IMR-90 (cell line): ENCODE measurements at regions not wholly inside any gene's neighbourhood (a gene's known extent, or its start where the extent isn't known, plus 50 kb on each side); places are given as distances from the start of the nearest gene placed in this dataset.

ENCODE experiments used
- BHLHE40 ChIP-seq: fragments of 150-350 bp; IDR thresholded peaks from 2 replicates; pipeline ENCODE4 v1.6.1; 2016; ENCODE audit warnings: mild to moderate bottlenecking, low read depth, low read length
- CHD1 ChIP-seq: IDR thresholded peaks from 2 replicates; pipeline ENCODE4 v1.6.1; 2012; ENCODE audit warnings: low read depth, low read length, improper control_type of control experiment
- CTCF ChIP-seq: conservative IDR thresholded peaks from 2 replicates; pipeline ENCODE4 v1.5.1; 2012; ENCODE audit warnings: mild to moderate bottlenecking, low read depth, low read length, improper control_type of control experiment
- ELK1 ChIP-seq: fragments of 150-350 bp; IDR thresholded peaks from 2 replicates; pipeline ENCODE4 v1.6.1; 2016; ENCODE audit warnings: low read depth, mild to moderate bottlenecking, low read length, moderate library complexity, borderline replicate concordance
- NFE2L2 ChIP-seq: fragments of 150-350 bp; IDR thresholded peaks from 2 replicates; pipeline ENCODE4 v1.6.1; 2016; ENCODE audit warnings: low read depth, mild to moderate bottlenecking, low read length
- POLR2A ChIP-seq: IDR thresholded peaks from 2 replicates; pipeline ENCODE4 v1.6.1; 2012; ENCODE audit warnings: mild to moderate bottlenecking, low read depth, low read length
- RCOR1 ChIP-seq: IDR thresholded peaks from 2 replicates; pipeline ENCODE4 v1.6.1; 2012; ENCODE audit warnings: mild to moderate bottlenecking, low read length, improper control_type of control experiment; ENCODE audit not compliant: insufficient replicate concordance
- RFX5 ChIP-seq: IDR thresholded peaks from 2 replicates; pipeline ENCODE4 v1.8.0; 2012; ENCODE audit warnings: low read depth, mild to moderate bottlenecking, low read length, moderate library complexity
- SMC3 ChIP-seq: fragments of 150-350 bp; IDR thresholded peaks from 2 replicates; pipeline ENCODE4 v1.6.1; 2016; ENCODE audit warnings: low read depth, mild to moderate bottlenecking, antibody characterized with exemption, low read length, moderate library complexity
- USF2 ChIP-seq: fragments of 150-350 bp; IDR thresholded peaks from 2 replicates; pipeline ENCODE4 v1.6.1; 2017; ENCODE audit warnings: mild to moderate bottlenecking, antibody characterized with exemption, low read length, low read depth

GRCh38 chrX:42151808-42152207 is 228.5 kb upstream of the CASK start:
- TF ChIP-seq POLR2A (no peak), SMC3 (no peak), CHD1 (no peak), CTCF (no peak), RFX5 (no peak), ELK1 (no peak), USF2 (no peak), BHLHE40 (no peak), RCOR1 (no peak), NFE2L2 (no peak)
